HG02885 (cell line): ENCODE measurements at regions not wholly inside any gene's neighbourhood (a gene's known extent, or its start where the extent isn't known, plus 50 kb on each side); places are given as distances from the start of the nearest gene placed in this dataset.
"Not testable (repeated sequence)": the region's sequence is repeated elsewhere in the genome, so short reads cannot be mapped to it uniquely, and the experiment has no call there.

Source experiments
- ATAC-seq: cut with Tn5 transposase; IDR thresholded peaks from one replicate; pipeline ENCODE4 v1.9.1; 2021; ENCODE audit warnings: mild to moderate bottlenecking; ENCODE audit not compliant: unreplicated experiment, poor library complexity

GRCh38 chr6:112457886-112458285 is 110.8 kb downstream of the RFPL4B start:
- no peak for ATAC-seq

- no peak for ATAC-seq
Observed at GRCh38 chr6:112459758-112460304, 112.7 kb downstream of the RFPL4B start.

GRCh38 chr6:112464901-112465665 is 118.0 kb downstream of the RFPL4B start:
- no peak for ATAC-seq

GRCh38 chr6:112466373-112467151 is 119.4 kb downstream of the RFPL4B start:
- ATAC-seq = peak; percentile 83

GRCh38 chr6:112468359-112468758 is 121.2 kb downstream of the RFPL4B start:
- ATAC-seq = no peak

GRCh38 chr6:112469306-112469705 is 122.2 kb downstream of the RFPL4B start:
- no peak for ATAC-seq

GRCh38 chr6:112470376-112470775 is 123.2 kb downstream of the RFPL4B start:
- ATAC-seq = no peak

- no peak for ATAC-seq
Observed at GRCh38 chr6:112470950-112471349, 123.8 kb downstream of the RFPL4B start.

- no peak for ATAC-seq
Observed at GRCh38 chr6:112475083-112475482, 128.0 kb downstream of the RFPL4B start.

GRCh38 chr6:112477125-112477524 is 130.0 kb downstream of the RFPL4B start:
- no peak for ATAC-seq

GRCh38 chr6:112478036-112478435 is 130.9 kb downstream of the RFPL4B start:
- ATAC-seq = no peak

- not testable (repeated sequence) for ATAC-seq
Observed at GRCh38 chr6:112479975-112480374, 132.8 kb downstream of the RFPL4B start.

- ATAC-seq = no peak
Observed at GRCh38 chr6:112480553-112480952, 133.4 kb downstream of the RFPL4B start.

GRCh38 chr6:112481211-112481610 is 134.1 kb downstream of the RFPL4B start:
- ATAC-seq = no peak

GRCh38 chr6:112482373-112482772 is 135.2 kb downstream of the RFPL4B start:
- no peak for ATAC-seq

GRCh38 chr6:112485120-112485826 is 138.1 kb downstream of the RFPL4B start:
- ATAC-seq = no peak

- ATAC-seq = no peak
Observed at GRCh38 chr6:112485827-112486212, 138.7 kb downstream of the RFPL4B start.

GRCh38 chr6:112486454-112486853 is 139.3 kb downstream of the RFPL4B start:
- ATAC-seq = no peak

GRCh38 chr6:112488238-112488637 is 141.1 kb downstream of the RFPL4B start:
- no peak for ATAC-seq

- ATAC-seq = no peak
Observed at GRCh38 chr6:112501705-112502104, 154.6 kb downstream of the RFPL4B start.
